GM04504 (cell line): ENCODE measurements at regions not wholly inside any gene's neighbourhood (a gene's known extent, or its start where the extent isn't known, plus 50 kb on each side); places are given as distances from the start of the nearest gene placed in this dataset.
"Not testable (repeated sequence)": the region's sequence is repeated elsewhere in the genome, so short reads cannot be mapped to it uniquely, and the experiment has no call there.

Source experiments
- DNase-seq: peaks from one replicate; pipeline ENCODE4 v3.0.0-alpha.2; 2012; ENCODE audit warnings: low read depth

DNA sequence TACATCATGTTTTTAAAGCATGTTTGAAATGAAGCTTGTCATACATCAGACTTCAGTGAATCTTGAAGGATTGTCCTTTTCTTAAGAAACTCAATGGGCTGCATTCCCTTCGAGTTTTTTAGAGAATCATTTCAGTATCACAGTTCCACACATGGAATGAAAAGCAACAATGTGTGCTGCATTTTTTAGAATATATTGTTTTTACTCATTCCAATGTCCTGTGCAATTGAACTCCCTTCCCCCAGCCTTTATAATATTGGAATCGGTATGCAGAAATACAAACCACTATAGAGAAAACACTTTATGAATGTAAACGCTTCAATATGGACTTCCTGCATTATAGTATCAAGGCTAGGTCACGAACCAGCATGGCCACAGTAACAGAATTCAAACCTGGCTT lies 634.4 kb downstream of the GATA3 start:
- DNase-seq, result no peak

DNA sequence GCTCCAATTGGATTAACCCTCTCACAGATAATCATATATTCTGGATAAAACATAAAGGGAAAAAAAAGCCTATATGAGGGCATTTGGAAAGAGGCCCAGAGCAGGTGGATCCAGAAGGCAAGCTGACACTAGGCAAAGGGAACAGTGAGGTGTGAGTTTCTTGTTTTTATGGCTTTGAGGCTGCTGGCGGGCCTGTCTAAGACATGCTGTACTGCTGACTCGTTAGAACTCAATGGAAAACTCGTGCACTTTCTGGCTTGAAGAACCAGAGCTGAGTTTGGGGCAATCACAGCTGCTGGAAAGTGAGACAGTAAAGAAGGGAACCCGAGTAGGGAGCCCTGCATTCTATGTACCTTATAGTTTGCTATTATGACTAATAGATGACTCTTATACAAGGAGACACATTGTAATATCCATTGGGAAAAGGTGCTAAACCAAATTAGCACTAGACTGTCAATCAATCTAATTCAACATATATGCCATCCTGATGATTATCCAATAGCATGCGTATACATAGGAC lies 637.1 kb downstream of the GATA3 start:
- no peak for DNase-seq

DNA sequence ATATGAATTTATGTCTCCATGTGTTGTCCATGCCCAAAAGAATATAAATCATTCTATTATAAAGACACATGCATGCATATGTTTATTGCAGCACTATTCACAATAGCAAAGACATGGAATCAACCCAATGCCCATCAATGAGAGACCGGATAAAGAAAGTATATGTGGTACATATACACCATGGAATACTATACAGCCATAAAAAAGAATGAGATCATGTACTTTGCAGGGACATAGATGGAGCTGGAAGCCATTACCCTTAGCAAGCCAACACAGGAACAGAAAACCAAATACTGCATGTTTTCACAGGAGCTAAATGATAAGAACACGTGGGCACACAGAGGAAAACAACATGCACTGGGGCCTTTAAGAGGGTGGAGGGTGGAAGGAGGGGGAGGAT lies 639.1 kb downstream of the GATA3 start:
- DNase-seq, result not testable (repeated sequence)

DNA sequence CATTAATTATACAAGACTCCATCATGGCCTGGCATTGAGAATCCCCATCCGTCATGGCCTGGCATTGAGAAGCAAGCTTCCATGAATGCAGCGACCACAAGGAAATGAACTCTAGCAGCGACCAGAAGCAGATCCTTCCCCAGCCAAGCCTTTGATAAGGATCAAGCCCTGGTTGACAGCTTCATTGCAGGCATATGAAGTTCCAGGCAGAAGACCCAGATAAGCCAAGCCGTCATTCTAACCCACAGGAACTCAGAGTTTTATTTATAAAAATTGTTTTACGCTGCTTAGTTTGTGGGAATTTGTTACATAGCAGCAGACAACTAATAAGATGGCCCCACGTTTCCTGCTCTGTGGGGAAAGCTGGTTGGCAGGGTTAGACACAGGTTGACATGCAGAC lies 642.3 kb downstream of the GATA3 start:
- DNase-seq, result no peak

DNA sequence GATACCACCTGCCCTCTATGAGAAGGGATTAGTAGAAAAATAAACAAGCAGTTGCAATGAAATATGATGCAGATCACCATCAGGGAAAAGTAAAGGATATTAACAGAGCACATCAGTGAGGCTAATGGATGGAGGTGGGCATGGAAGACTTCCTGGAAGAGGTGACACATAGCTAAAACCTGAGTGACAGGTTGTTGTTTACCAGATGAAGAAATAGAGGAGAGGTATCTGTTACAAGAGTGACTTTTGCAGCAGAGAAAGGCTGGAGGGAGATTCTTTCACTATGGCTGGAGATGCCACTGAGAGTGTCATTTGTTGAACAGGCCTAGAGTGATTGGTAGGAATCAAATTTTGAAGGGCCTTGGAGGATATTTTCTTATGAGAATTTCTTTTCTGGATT lies 646.2 kb downstream of the GATA3 start:
- DNase-seq, result no peak

DNA sequence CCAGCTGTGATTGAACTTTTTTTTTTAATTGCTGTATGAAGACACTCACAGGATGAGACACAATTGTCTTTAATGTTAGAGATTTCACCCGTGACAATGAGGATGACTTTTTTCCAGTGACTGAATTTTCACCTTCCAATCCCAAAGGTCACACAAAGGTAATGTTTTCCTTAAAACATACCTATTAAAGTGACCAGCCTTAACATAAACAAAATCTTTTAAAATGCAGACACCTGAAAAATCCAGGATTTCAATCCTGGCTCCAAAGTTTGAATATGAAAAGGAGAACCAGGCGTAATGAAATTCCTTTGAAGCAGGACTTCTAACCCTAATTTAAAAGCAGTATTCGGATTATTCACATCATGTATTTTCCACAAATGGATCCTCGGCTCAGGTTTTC lies 647.7 kb downstream of the GATA3 start:
- no peak for DNase-seq

DNA sequence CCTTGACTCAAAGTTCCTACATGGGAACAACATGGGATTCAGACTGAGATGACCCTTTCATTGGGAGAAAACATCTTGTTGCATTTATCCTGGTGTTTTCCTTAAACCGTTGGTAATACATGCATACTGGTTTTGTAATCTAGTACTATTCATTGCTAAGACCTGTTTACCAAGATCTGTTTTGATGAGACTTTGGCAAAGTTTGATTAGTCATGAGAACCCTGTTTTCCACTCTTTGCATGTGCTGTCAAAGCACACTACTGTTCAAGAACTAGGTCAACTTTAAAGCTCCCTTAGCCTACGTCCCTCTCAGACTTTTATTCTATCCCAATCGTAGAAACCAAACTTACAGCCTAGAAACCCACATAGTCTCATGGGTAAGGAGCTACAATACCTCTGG lies 650.9 kb downstream of the GATA3 start:
- no peak for DNase-seq

DNA sequence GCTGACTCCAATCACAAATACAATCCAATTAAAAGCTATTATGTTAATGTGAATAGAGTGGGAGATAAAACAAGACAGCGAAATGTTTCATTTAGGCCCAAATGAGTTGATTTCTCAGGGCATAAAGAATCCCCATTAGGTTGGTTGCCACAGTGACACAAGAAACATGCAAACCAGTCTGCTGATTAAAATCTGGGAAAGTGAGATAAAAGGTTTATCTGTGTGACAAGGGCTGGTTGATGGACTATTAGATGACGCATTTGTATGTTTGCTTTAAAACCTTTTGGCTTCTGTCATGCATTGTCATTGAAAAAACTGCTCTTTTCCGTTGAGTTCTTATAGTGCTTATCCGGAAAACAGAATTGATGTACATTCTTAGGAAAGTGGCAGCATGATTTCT lies 658.2 kb downstream of the GATA3 start:
- no peak for DNase-seq

DNA sequence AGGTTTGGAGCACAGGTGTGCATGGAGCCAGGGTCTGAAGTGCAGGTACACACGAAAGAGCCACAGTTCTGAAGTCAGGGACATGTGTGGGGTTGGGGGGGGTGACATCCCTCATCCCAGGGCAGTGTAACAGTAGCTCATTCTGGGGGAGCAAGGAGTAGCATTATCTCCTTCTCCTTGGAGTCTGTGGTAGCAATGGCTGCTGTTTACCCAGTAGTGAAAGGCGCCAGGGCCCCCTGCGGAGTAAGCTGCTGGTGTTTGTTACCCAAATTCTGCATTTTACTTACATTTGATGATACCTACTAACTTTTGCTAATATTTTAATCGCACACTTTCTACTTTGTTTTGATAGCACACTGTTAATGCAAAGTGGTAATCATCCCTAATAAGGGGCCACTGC lies 665.5 kb downstream of the GATA3 start:
- DNase-seq, result no peak

DNA sequence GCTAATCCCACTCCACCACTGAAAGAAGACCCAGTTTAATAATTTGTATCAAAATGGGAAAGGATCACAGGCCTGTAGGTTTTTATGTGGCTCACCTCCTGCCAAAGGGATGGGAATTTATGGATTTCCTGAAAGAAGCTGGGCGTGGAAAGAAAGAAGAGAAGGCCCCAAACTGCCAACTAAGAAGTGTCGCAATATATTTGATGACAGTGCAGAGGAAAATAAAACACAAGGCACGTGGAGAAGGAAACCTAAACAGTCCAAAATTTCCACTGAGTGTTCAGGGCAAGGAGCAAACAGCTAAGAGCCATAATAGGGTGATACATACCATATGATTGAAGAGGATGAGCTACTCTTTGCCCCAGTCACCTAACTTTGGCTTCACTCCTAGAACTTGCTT lies 667.2 kb downstream of the GATA3 start:
- DNase-seq, result no peak

DNA sequence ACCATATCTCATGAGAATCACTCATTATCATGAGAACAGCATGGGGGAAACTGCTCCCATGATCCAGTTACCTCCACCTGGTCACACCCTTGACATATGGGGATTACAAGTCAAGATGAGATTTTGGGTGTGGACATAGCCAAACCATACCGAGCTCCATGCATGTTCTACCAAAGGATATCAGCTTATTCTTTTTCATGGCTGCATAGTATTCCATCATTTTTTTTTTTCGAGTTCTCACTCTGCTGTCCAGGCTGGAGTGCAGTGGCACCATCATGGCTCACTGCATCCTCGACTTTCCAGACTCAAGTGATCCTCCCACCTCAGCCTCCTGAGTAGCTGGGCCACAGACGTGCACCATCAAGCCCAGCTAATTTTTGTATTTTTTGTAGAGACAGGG lies 668.3 kb downstream of the GATA3 start:
- no peak for DNase-seq

DNA sequence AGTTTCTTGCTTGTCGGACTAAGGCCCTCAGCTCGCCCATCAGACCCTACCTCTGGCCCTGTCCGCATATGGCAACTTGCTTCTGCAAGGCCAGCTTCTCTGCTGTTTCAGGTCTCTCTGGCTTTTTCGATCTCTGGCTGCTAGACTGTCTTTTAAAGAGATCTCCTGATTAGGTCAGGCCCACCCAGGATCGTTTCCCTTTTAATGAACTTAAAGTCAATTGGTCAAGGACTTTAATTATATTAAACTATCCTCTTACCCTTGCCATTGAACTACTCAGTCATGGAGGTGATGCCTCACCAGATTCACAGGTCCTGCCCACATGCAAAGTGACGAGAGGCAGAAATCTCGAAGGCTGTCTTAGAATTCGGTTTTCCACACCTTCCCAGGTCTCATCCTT lies 670.9 kb downstream of the GATA3 start:
- DNase-seq, result no peak

DNA sequence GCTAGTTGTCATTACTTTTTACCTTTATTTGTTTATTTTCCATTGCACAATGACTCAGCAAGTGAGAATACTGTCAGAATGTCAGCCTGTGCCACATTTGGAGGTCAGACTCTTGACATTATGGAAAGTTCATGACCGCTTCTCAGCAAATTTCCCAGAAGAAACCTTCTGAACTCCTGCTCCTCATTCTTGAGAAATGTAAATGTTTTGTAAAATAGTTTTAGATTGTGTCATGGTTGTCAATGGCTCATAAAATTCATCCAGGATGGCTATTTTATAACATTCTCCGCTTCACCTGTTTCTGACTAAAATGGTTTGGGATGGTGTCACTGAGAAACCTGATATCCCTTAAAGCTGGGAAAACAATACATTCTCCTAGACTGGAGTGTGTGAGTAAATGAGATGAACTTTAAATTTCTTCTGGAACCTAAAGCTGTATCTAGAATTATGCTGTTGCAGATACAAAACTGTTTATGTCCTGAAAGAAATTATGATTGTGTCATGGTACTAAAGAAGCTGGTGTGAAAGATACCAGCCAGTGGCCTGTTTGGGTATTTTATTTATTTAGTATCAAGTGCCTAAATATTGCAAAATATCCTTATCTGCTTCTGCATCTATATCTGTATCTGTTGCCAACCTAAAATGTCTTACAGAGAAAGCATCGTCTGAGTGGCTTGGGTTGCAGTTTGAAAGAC lies 671.7 kb downstream of the GATA3 start:
- no peak for DNase-seq

DNA sequence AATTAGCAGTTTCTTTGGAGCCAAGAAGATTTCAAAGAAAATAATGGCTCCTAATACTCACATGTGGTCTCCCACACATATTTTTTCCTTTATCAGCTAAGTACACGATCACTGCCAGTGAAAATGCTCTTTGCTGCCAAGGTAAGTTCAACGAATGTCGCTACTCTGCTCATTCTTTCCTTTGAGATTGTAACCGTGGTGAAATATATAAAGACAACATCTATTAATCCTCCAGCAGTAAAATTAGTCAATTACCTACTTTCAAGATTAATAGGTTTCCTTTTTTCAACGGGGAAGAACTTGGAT lies 672.2 kb downstream of the GATA3 start:
- no peak for DNase-seq

DNA sequence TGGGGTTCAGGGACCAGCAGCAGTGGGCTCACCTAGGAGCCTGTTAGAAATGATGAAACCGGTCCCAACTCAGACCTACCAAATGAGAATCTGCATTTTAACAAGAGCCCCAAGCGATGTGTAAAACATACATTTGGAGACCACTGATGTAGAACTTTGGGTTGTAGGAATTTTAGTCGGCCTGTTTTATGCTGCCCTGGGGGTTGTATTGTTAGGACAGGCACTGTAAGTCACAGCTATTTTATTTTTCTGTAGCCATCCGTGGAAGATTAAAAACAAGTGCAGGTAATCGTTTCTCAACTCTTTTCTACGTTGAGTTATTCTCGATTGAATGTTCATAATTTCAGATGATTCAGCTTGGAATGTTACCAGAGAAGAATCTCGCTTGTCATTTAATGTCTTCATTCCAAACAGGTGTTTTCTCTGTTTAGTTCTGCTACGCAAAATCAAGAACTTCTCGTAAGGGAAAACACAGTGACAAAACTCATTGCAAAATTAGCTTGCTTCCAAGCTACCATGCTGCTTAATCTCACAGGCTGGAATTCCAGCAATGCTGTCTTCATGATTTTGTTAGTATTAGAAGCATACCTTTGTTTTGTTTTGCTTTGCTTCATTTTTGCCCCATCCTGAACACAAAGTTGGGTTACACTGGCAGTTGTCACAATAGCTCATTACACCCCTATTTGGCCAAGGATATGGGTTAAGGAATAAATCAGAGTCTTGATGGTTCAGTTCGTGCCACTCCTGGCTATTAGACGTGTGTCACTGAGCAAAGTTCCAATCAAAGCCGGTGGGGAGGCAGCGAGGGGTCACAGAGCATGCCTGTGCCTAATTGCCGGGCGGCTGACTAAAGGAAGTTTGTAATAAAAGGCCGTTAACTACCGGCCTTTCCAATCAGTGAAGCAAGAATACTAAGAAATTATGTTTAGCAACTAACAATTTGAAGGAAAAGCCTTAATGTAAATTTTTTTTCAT lies 676.9 kb downstream of the GATA3 start:
- DNase-seq, result no peak

DNA sequence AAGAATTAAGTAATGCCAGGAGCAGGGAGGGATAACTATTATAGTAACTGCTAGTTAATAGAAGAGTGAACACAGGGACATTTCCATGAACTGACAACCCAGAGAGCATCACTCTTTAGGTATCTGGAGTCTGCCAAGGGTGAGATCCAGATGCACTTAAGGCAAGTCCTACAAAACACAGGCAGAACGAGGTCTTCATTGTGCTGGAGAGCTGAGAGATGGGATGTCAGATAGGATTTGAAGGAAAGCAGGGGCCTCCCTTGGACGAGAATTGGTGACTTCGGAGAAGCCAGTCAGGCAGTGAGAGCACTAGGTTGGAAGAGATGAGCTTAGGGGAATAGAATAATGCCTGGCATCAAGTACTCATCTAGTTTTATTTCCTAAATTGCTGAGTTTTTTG lies 684.5 kb downstream of the GATA3 start:
- DNase-seq, result no peak

DNA sequence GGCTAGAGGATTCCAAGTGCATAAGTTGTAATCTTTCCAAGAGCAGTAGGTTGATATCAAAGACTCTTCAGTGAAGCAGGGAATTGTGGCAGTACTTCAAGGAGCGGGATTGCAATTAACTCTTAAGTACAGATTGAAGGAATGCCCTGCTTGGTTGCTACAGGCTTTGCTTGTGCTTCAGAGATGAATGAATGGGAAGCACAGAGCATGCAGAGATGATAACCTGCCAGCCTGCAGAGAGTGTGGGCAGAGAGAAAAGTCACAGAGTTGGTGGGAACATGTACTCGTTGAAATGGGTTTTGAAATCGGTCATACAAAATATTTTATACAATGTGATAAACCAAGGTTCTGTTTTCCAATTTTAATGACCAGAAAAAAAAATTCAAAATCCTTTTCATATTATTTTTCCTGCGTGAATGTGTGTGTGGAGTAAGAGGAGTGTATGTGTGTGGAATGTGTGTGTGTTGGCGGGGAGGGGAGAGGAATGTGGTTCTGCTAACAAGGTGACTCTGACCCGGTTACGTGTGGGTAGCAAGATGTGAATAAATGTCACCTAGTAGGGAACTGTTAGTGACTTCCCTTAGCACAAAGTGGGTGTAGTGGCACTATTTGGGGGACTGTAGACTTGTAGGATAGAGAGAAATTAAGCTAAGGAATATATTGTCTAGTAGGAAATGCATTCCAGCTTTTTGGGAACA lies 697.8 kb downstream of the GATA3 start:
- DNase-seq, result no peak

DNA sequence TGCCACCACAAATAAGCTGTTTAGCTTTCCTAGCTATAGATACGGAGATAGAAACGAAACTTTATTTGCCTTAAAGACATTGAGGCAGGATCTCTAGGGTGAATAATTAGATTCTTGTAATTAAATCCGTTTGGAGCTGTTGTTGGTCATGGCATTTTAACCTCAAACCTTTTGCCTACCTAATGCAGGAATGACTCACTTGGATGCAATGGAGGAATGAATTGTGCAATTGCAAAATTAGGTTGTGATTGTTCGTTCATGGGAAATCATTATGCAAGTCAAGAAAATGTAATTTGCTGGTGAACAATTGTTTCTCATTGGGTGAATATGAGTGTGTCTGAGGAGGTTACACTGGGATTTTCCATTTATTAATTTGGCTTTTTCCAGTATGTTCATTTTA lies 703.5 kb downstream of the GATA3 start:
- DNase-seq, result no peak

DNA sequence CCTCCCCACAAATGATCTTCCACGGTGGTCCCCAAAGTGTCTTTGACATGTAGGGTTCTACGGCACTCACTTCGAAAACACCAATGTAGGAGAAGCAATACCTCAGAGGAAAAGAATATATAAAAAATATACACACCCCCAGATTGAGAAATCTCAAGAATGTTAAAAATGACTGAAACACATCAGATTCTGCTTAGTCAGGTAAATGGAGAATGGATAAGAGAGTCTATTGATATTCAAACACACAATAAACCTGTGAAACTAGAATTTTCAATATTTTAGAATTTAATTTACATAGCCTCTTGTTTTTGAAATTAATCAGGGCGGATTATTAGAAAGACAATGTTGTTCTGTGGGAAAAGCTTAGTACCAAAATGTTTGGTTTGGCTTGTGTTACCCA lies 712.4 kb downstream of the GATA3 start:
- DNase-seq, result no peak

DNA sequence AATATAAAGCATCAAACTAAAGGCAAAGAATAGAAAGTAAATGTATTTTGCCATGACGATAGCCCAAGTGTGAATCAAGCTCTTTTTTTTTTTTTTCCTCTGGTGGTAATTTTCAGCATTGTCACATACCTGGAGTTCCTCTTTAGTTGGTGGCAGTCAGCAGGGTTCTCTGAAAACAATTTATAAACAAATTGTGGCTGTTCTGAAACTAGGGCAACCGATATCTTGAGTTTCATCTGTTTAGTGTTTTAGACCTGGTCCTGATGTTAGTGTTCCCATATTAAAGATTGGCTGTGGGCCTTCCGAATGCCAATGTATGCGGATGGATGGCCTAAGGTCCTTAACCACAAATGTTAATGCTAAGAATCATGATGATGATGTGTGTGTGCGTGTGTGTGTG lies 713.1 kb downstream of the GATA3 start:
- no peak for DNase-seq

DNA sequence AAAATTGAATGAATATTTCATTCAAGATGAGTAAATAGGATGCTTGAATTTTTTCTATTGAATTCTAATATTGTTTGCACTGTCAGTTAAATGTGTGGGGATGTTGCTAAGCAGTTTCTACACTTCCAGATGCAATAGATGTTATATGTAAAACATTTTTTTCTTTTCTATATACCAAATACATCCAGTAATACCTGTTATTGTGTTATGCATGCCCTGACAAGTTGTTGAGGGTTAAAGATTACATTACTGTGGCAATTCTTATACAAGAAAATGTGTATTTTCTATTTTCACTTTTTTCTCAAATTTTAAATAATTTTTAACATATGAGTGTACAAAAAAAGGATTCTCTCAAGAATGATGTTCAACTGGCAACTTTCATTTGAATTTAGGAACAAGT lies 713.9 kb downstream of the GATA3 start:
- DNase-seq, result no peak

DNA sequence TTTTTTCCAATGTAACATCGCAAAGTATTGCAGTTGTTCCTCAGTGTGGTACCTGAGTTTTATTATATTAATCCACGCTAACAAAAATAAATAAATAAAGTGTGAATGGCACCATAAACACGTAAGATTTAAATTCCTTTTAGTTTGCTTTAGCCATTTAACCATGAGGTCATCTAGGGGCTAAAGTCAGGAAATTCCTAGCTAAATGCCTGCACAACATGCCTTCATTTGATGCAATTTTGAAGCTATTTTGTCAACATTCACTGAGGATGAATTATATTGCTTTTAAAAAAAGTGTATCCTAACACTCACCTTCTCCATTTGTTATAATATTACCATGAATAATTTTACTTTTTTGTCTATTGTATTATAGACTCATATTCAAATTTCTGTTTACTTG lies 714.4 kb downstream of the GATA3 start:
- no peak for DNase-seq
